A673 (cell line): ENCODE measurements at regions not wholly inside any gene's neighbourhood (a gene's known extent, or its start where the extent isn't known, plus 50 kb on each side); places are given as distances from the start of the nearest gene placed in this dataset.

Experiments
- CTCF ChIP-seq: fragments of 300-800, 200-600 bp; sonication (generic); conservative IDR thresholded peaks from 2 replicates; pipeline ENCODE4 v1.5.1; 2017; ENCODE audit warnings: low read depth, mild to moderate bottlenecking, antibody characterized with exemption, low read length, moderate library complexity, mixed read lengths
- EZH2 ChIP-seq: fragments of 200-600 bp; sonication (generic); IDR thresholded peaks from 2 replicates; pipeline ENCODE4 v1.6.1; 2017; ENCODE audit warnings: borderline replicate concordance, low read depth, mild to moderate bottlenecking, mixed read lengths, antibody characterized with exemption, low read length; ENCODE audit not compliant: poor library complexity, severe bottlenecking

- no peak for TF ChIP-seq CTCF
- no peak for TF ChIP-seq EZH2
Measured at GRCh38 chr1:208581667-208582066, 337.5 kb upstream of the PLXNA2 start.
